ENCODE measurements at regions not wholly inside any gene's neighbourhood (a gene's known extent, or its start where the extent isn't known, plus 50 kb on each side); places are given as distances from the start of the nearest gene placed in this dataset.
A peak's percentile ranks its signal among the peaks of the same experiment; 100 is the strongest.
"Not testable (repeated sequence)": the region's sequence is repeated elsewhere in the genome, so short reads cannot be mapped to it uniquely, and the experiment has no call there.

GRCh38 chr2:111346018-111346930 lies 225.6 kb downstream of the BCL2L11 start:
- H2BK12ac ChIP-seq (ENCODE audit: low read length); H3K4me1 ChIP-seq (ENCODE audit: control insufficient read depth in 1 of 2, insufficient read depth in 2 of 2, low read length in 2 of 2); DNase-seq; H3K36me3 ChIP-seq (ENCODE audit: control insufficient read depth in 1 of 2, insufficient read depth in 2 of 2, low read length in 2 of 2); H3K9ac ChIP-seq (ENCODE audit: low read length); H3K9me3 ChIP-seq (ENCODE audit: insufficient read depth, low read depth, low read length); H2BK5ac ChIP-seq (ENCODE audit: low read depth, low read length, poor library complexity); H4K12ac ChIP-seq (ENCODE audit: low read depth, low read length); H3K23ac ChIP-seq (ENCODE audit: low read length); H3K14ac ChIP-seq (ENCODE audit: low read length); H3K79me1 ChIP-seq (ENCODE audit: low read length); H3K4me2 ChIP-seq (ENCODE audit: low read length); H3K4ac ChIP-seq (ENCODE audit: low read depth, low read length); H2AFZ ChIP-seq (ENCODE audit: insufficient read depth, low read length, poor library complexity); H3K4me3 ChIP-seq (ENCODE audit: low read depth, low read length); H3K79me2 ChIP-seq (ENCODE audit: control insufficient read depth, insufficient read depth, low read length, poor library complexity); H4K91ac ChIP-seq (ENCODE audit: low read depth, low read length); H3K27me3 ChIP-seq (ENCODE audit: insufficient read depth, low read length); H2AK5ac ChIP-seq (ENCODE audit: low read length); H3K18ac ChIP-seq (ENCODE audit: low read length); H4K8ac ChIP-seq (ENCODE audit: low read depth, low read length); H2BK120ac ChIP-seq (ENCODE audit: insufficient read depth, low read length, poor library complexity): not testable (repeated sequence)
- H3K27ac ChIP-seq (ENCODE audit: low read depth, low read length), result peak overlapping the region; percentile 65
- WGBS (ENCODE audit: extremely low coverage, insufficient coverage, insufficient read length), result no CpG with 5 or more reads among the region's 14 CpGs

- not testable (repeated sequence) for H3K4me3 ChIP-seq (ENCODE audit: low read depth, low read length)
Measured at GRCh38 chr2:111347695-111348094, 227.0 kb downstream of the BCL2L11 start.

DNA sequence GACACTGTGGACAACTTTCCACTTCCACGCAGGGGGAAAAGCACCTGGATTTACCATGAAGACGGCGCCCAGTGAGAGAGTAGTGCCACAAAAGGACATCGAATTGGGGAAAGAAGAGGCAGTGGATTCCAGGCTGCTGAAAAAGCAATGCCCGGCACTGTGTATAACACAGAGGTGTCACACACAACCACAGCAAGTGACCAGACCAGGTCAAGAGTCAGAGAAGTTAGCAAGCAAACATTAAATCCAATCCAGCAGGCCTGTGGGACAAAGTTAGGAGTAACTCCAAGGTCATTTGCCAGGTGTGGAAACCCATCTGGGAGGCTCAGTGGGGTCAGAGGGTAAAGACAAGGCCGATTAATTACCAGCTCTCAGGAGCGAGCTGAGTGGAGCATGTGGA lies 227.6 kb downstream of the BCL2L11 start:
- H4K91ac ChIP-seq (ENCODE audit: low read depth, low read length); H2AK5ac ChIP-seq (ENCODE audit: low read length); H2AFZ ChIP-seq (ENCODE audit: insufficient read depth, low read length, poor library complexity); H3K4ac ChIP-seq (ENCODE audit: low read depth, low read length); H4K12ac ChIP-seq (ENCODE audit: low read depth, low read length); H2BK120ac ChIP-seq (ENCODE audit: insufficient read depth, low read length, poor library complexity); H3K4me1 ChIP-seq (ENCODE audit: control insufficient read depth in 1 of 2, insufficient read depth in 2 of 2, low read length in 2 of 2); H3K9me3 ChIP-seq (ENCODE audit: insufficient read depth, low read depth, low read length); H3K36me3 ChIP-seq (ENCODE audit: control insufficient read depth in 1 of 2, insufficient read depth in 2 of 2, low read length in 2 of 2); DNase-seq; H3K14ac ChIP-seq (ENCODE audit: low read length); H3K79me2 ChIP-seq (ENCODE audit: control insufficient read depth, insufficient read depth, low read length, poor library complexity); H2BK5ac ChIP-seq (ENCODE audit: low read depth, low read length, poor library complexity); H3K79me1 ChIP-seq (ENCODE audit: low read length); H3K27ac ChIP-seq (ENCODE audit: low read depth, low read length); H3K23ac ChIP-seq (ENCODE audit: low read length); H3K4me2 ChIP-seq (ENCODE audit: low read length); H3K4me3 ChIP-seq (ENCODE audit: low read depth, low read length); H3K9ac ChIP-seq (ENCODE audit: low read length); H3K27me3 ChIP-seq (ENCODE audit: insufficient read depth, low read length); H3K18ac ChIP-seq (ENCODE audit: low read length); H2BK12ac ChIP-seq (ENCODE audit: low read length); H4K8ac ChIP-seq (ENCODE audit: low read depth, low read length): not testable (repeated sequence)
- no CpG with 5 or more reads among the region's 7 CpGs for WGBS (ENCODE audit: extremely low coverage, insufficient coverage, insufficient read length)

More at GRCh38 chr2:111347695-111348094, 227.0 kb downstream of the BCL2L11 start:
- not testable (repeated sequence) for H2AK5ac ChIP-seq (ENCODE audit: low read length); H3K9ac ChIP-seq (ENCODE audit: low read length); H2AFZ ChIP-seq (ENCODE audit: insufficient read depth, low read length, poor library complexity); H3K4ac ChIP-seq (ENCODE audit: low read depth, low read length); H2BK12ac ChIP-seq (ENCODE audit: low read length); H4K91ac ChIP-seq (ENCODE audit: low read depth, low read length); H3K14ac ChIP-seq (ENCODE audit: low read length); H3K4me1 ChIP-seq (ENCODE audit: control insufficient read depth in 1 of 2, insufficient read depth in 2 of 2, low read length in 2 of 2); H3K79me2 ChIP-seq (ENCODE audit: control insufficient read depth, insufficient read depth, low read length, poor library complexity); H3K9me3 ChIP-seq (ENCODE audit: insufficient read depth, low read depth, low read length); H2BK5ac ChIP-seq (ENCODE audit: low read depth, low read length, poor library complexity); H4K12ac ChIP-seq (ENCODE audit: low read depth, low read length); H3K36me3 ChIP-seq (ENCODE audit: control insufficient read depth in 1 of 2, insufficient read depth in 2 of 2, low read length in 2 of 2); H3K27me3 ChIP-seq (ENCODE audit: insufficient read depth, low read length); H3K79me1 ChIP-seq (ENCODE audit: low read length); H3K18ac ChIP-seq (ENCODE audit: low read length); H3K23ac ChIP-seq (ENCODE audit: low read length); H2BK120ac ChIP-seq (ENCODE audit: insufficient read depth, low read length, poor library complexity); H3K27ac ChIP-seq (ENCODE audit: low read depth, low read length); H3K4me2 ChIP-seq (ENCODE audit: low read length); H4K8ac ChIP-seq (ENCODE audit: low read depth, low read length); DNase-seq
- no CpG with 5 or more reads among the region's 1 CpG for WGBS (ENCODE audit: extremely low coverage, insufficient coverage, insufficient read length)

DNA sequence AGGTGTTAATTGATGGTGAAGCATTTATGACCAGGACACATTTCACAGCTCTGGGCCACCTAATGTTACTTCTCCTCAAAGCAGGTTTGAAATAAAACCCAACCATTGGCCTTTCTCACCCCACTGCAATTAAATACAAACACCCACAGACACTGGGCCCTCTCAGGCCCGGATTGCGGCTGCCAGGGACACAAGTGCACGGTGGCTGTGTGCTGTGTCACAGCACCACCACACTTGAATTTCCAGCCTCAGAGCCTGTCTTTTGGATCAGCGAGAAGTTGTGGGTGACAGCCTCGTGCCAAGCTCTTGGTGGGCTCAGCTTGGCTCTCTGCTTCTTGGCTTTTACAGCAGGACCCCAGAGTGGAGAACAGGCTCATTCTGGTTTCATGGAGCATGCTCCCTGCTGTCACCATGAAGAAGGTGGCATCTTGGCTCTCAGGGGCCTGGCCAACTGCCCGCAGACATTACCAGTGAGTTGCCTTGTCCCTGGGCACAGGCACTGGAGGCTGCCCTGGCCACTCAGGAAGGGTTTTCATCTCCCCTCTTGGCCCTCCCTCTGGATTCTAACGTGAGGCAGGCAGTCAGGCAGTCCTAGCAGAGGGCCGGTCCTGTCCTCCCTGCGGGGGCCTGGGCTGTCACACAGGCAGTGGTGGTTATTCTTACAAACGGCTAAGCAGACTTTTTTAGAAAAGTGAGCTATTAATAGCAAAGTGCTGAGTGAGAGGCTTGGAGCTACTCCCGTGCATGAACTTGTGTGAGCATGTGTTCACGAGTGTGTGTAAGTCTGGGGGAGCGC lies 234.5 kb downstream of the BCL2L11 start:
- not testable (repeated sequence) for H3K79me2 ChIP-seq (ENCODE audit: control insufficient read depth, insufficient read depth, low read length, poor library complexity); H3K9ac ChIP-seq (ENCODE audit: low read length); H3K4ac ChIP-seq (ENCODE audit: low read depth, low read length); H3K9me3 ChIP-seq (ENCODE audit: insufficient read depth, low read depth, low read length); H2BK5ac ChIP-seq (ENCODE audit: low read depth, low read length, poor library complexity); H4K8ac ChIP-seq (ENCODE audit: low read depth, low read length); DNase-seq; H3K14ac ChIP-seq (ENCODE audit: low read length); H3K27ac ChIP-seq (ENCODE audit: low read depth, low read length); H2AK5ac ChIP-seq (ENCODE audit: low read length); H3K4me3 ChIP-seq (ENCODE audit: low read depth, low read length); H3K4me2 ChIP-seq (ENCODE audit: low read length); H3K36me3 ChIP-seq (ENCODE audit: control insufficient read depth in 1 of 2, insufficient read depth in 2 of 2, low read length in 2 of 2); H3K18ac ChIP-seq (ENCODE audit: low read length); H4K12ac ChIP-seq (ENCODE audit: low read depth, low read length); H3K27me3 ChIP-seq (ENCODE audit: insufficient read depth, low read length); H3K23ac ChIP-seq (ENCODE audit: low read length); H2AFZ ChIP-seq (ENCODE audit: insufficient read depth, low read length, poor library complexity); H2BK12ac ChIP-seq (ENCODE audit: low read length); H2BK120ac ChIP-seq (ENCODE audit: insufficient read depth, low read length, poor library complexity); H3K4me1 ChIP-seq (ENCODE audit: control insufficient read depth in 1 of 2, insufficient read depth in 2 of 2, low read length in 2 of 2); H3K79me1 ChIP-seq (ENCODE audit: low read length)
- whole genome bisulfite sequencing (ENCODE audit: extremely low coverage, insufficient coverage, insufficient read length), result no CpG with 5 or more reads among the region's 13 CpGs
- peak overlapping the region; percentile 47 for H4K91ac ChIP-seq (ENCODE audit: low read depth, low read length)
